ENCODE measurements at regions not wholly inside any gene's neighbourhood (a gene's known extent, or its start where the extent isn't known, plus 50 kb on each side); places are given as distances from the start of the nearest gene placed in this dataset.
A peak's percentile ranks its signal among the peaks of the same experiment; 100 is the strongest.

- TF ChIP-seq ZNF280B (CRISPR knock-in tag; IDR thresholded peaks at IDR 0.05; ENCODE audit: borderline replicate concordance) = no peak
Measured at GRCh38 chr5:26719803-26720202, 318.6 kb downstream of the CDH9 start (continued).

- Histone ChIP-seq H3K36me3 (replicated peaks in 1 of 2; ENCODE audit: control insufficient read depth in 1 of 2, insufficient read depth in 2 of 2, low read length in 2 of 2) (no peaks in the 10 kb centered on the region), H3K4me2 (ENCODE audit: low read depth, low read length) (no peak overlapping the region), H3K27me3 (ENCODE audit: control insufficient read depth in 1 of 2, insufficient read depth in 2 of 2, low read length in 2 of 2) (no peaks in the 10 kb centered on the region), H3K79me2 (ENCODE audit: insufficient read depth, low read length) (no peaks in the 10 kb centered on the region), H3K9me3 (ENCODE audit: low read length) (no peaks in the 10 kb centered on the region), H3K4me1 (ENCODE audit: insufficient read depth, low read length) (no peaks in the 10 kb centered on the region), H3K27ac (ENCODE audit: extremely low read length, insufficient read depth, low read length) (no peak overlapping the region), H4K20me1 (ENCODE audit: insufficient read depth, low read length) (no peaks in the 10 kb centered on the region), H3K9ac (ENCODE audit: insufficient read depth, low read depth, low read length) (no peak overlapping the region), H2AFZ (ENCODE audit: low read length) (no peak overlapping the region), H3K4me3 (replicated peaks in 1 of 3; ENCODE audit: insufficient read depth in 1 of 3, low read depth in 2 of 3, low read length in 3 of 3) (no peak overlapping the region)
- ATAC-seq (peak; percentile 88), FAIRE-seq (no peak), DNase-seq (ENCODE audit: low spot score) (peak; percentile 45)
- BruUV-seq (replicated peaks) = no TSS peak
- POLR2A ChIA-PET = no interaction called here
- in situ Hi-C loops (cut with HindIII; ENCODE audit: extremely low pct_ligation_motif_present, low pct_unique_long_range_greater_than_20kb) (no loop called here), intact Hi-C loops (cut with micrococcal nuclease; ENCODE audit: unreplicated experiment) (loop anchor here (2.0 kb wide), 1 partner anchor 676 kb away; no protein-coding TSS in a partner anchor)
- CTCF ChIA-PET (ENCODE audit: low intra/inter-chr PET ratio, low total read pairs) = interaction anchor here (1.7 kb wide), 1 partner anchor 1156 kb away, joined by 5 read pairs; no protein-coding TSS in a partner anchor
- 24% methylated on average over 2 of the region's 2 CpGs for WGBS (ENCODE audit: low lambda C conversion rate)
- TF ChIP-seq MYPOP (CRISPR knock-in tag; IDR thresholded peaks at IDR 0.05) (no peak), ZBTB1 (CRISPR knock-in tag; IDR thresholded peaks at IDR 0.05; ENCODE audit: borderline replicate concordance) (no peak), ZNF543 (CRISPR knock-in tag; IDR thresholded peaks at IDR 0.05) (no peak), KIAA2018 (CRISPR knock-in tag; IDR thresholded peaks at IDR 0.05; ENCODE audit: borderline replicate concordance) (no peak), NAIF1 (CRISPR knock-in tag; IDR thresholded peaks at IDR 0.05; ENCODE audit: borderline replicate concordance) (no peak), SMC3 (IDR thresholded peaks at IDR 0.05; ENCODE audit: low read length) (0 out of 2 replicates have a peak, but pooled peaks have one; percentile 17), ZNF720 (CRISPR knock-in tag; IDR thresholded peaks at IDR 0.05) (no peak), ARHGAP35 (CRISPR knock-in tag; IDR thresholded peaks at IDR 0.05; ENCODE audit: borderline replicate concordance) (no peak), ZNF556 (CRISPR knock-in tag; IDR thresholded peaks at IDR 0.05; ENCODE audit: borderline replicate concordance) (no peak)
Measured at GRCh38 chr5:26700759-26701384, 337.5 kb downstream of the CDH9 start.
